Uterus (tissue), 3 donors: ENCODE measurements at regions not wholly inside any gene's neighbourhood (a gene's known extent, or its start where the extent isn't known, plus 50 kb on each side); places are given as distances from the start of the nearest gene placed in this dataset.

Experiments
- DNase-seq, 2 donors: peaks; one replicate each; pipeline ENCODE4 v3.0.0-alpha.2; 2019 to 2020
- H3K27ac ChIP-seq, 2 donors: fragments of 200-600 bp; sonication (generic); 1 replicate in 1 of 2; 2 replicates in 1 of 2; pipeline ENCODE4 v1.5.1; 2016 to 2018
- H3K27me3 ChIP-seq, 2 donors: fragments of 200-600 bp; sonication (generic); one replicate each; pipeline ENCODE4 v1.5.1; 2018 to 2019; ENCODE audit warnings: control low read depth in 1 of 2
- H3K36me3 ChIP-seq, 2 donors: fragments of 200-600 bp; sonication (generic); one replicate each; pipeline ENCODE4 v1.5.1; 2019; ENCODE audit warnings: control low read depth in 1 of 2
- H3K4me1 ChIP-seq, 2 donors: fragments of 200-600 bp; sonication (generic); one replicate each; pipeline ENCODE4 v1.5.1; 2018 to 2019; ENCODE audit warnings: control low read depth in 1 of 2
- H3K4me3 ChIP-seq, 2 donors: fragments of 200-600 bp; sonication (generic); 1 replicate in 1 of 2; 2 replicates in 1 of 2; pipeline ENCODE4 v1.5.1; 2018 to 2019; ENCODE audit warnings: mild to moderate bottlenecking in 1 of 2
- H3K9me3 ChIP-seq, 2 donors: fragments of 200-600 bp; sonication (generic); one replicate each; pipeline ENCODE4 v1.5.1; 2019; ENCODE audit warnings: control low read depth in 1 of 2
- CTCF ChIP-seq, 4 experiments: fragments of 200-600 bp in 2 of 4; fragments of 450-650 bp in 2 of 4; sonication (generic) in 2 of 4; IDR thresholded peaks; one replicate each; pipeline ENCODE4 v1.5.1; 2016 to 2019; ENCODE audit warnings: antibody characterized with exemption in 4 of 4, mild to moderate bottlenecking in 2 of 4, moderate library complexity in 1 of 4
- POLR2A ChIP-seq, 2 donors: fragments of 450-650 bp; IDR thresholded peaks; one replicate each; pipeline ENCODE4 v1.6.1; 2016; ENCODE audit warnings: antibody characterized with exemption in 2 of 2, mild to moderate bottlenecking in 1 of 2, moderate library complexity in 1 of 2
- intact Hi-C: fragments of 100-400 bp; cut with DNase I; formaldehyde crosslinking; loops from one replicate; pipeline ENCODE4 v1.15.1; 2023; ENCODE audit warnings: low total_unique reads
- donor health status: DM: yes; HTN: yes; CAD: no.

GRCh38 chr15:91576096-91576495, 277.4 kb upstream of the SLCO3A1 start:
- H3K4me3 ChIP-seq = no peak overlapping the region
- intact Hi-C loops = no loop called here
- TF ChIP-seq CTCF (IDR thresholded peaks at IDR 0.05) = no peak
- no peak for TF ChIP-seq POLR2A (IDR thresholded peaks at IDR 0.05)
- H3K27ac ChIP-seq = no peak overlapping the region
- H3K9me3 ChIP-seq = no peaks in the 10 kb centered on the region
- no peaks in the 10 kb centered on the region for H3K4me1 ChIP-seq
- H3K36me3 ChIP-seq = no peaks in the 10 kb centered on the region
- H3K27me3 ChIP-seq = no peaks in the 10 kb centered on the region
- no peak for DNase-seq

GRCh38 chr15:91578511-91578910, 275.0 kb upstream of the SLCO3A1 start:
- no peaks in the 10 kb centered on the region for H3K27me3 ChIP-seq
- no peak for DNase-seq
- no peaks in the 10 kb centered on the region for H3K36me3 ChIP-seq
- no peaks in the 10 kb centered on the region for H3K4me1 ChIP-seq
- intact Hi-C loops = no loop called here
- TF ChIP-seq CTCF (IDR thresholded peaks at IDR 0.05) = no peak
- no peak for TF ChIP-seq POLR2A (IDR thresholded peaks at IDR 0.05)
- H3K9me3 ChIP-seq = no peaks in the 10 kb centered on the region
- H3K4me3 ChIP-seq = no peak overlapping the region
- no peak overlapping the region for H3K27ac ChIP-seq

GRCh38 chr15:91584895-91585294, 268.6 kb upstream of the SLCO3A1 start:
- Histone ChIP-seq H3K4me3 (no peak overlapping the region), H3K9me3 (no peaks in the 10 kb centered on the region), H3K27ac (no peak overlapping the region), H3K27me3 (no peaks in the 10 kb centered on the region), H3K4me1 (no peaks in the 10 kb centered on the region), H3K36me3 (no peaks in the 10 kb centered on the region)
- DNase-seq = no peak
- TF ChIP-seq POLR2A (IDR thresholded peaks at IDR 0.05) (no peak), CTCF (IDR thresholded peaks at IDR 0.05) (no peak)
- intact Hi-C loops = no loop called here

- no peaks in the 10 kb centered on the region for H3K36me3 ChIP-seq
- H3K4me1 ChIP-seq = no peaks in the 10 kb centered on the region
- H3K27ac ChIP-seq = no peak overlapping the region
- H3K27me3 ChIP-seq = no peaks in the 10 kb centered on the region
- H3K9me3 ChIP-seq = no peaks in the 10 kb centered on the region
- intact Hi-C loops = no loop called here
- DNase-seq = no peak
- no peak overlapping the region for H3K4me3 ChIP-seq
- TF ChIP-seq POLR2A (IDR thresholded peaks at IDR 0.05) (no peak), CTCF (IDR thresholded peaks at IDR 0.05) (no peak)
These were observed 266.9 kb upstream of the SLCO3A1 start for GRCh38 chr15:91586560-91586959.

GRCh38 chr15:91589360-91589759, 264.1 kb upstream of the SLCO3A1 start:
- TF ChIP-seq CTCF (IDR thresholded peaks at IDR 0.05) (no peak), POLR2A (IDR thresholded peaks at IDR 0.05) (no peak)
- no peak for DNase-seq
- intact Hi-C loops = no loop called here

More at GRCh38 chr15:91589360-91589759, 264.1 kb upstream of the SLCO3A1 start:
- no peak overlapping the region for H3K27ac ChIP-seq
- no peak overlapping the region for H3K4me3 ChIP-seq
- H3K27me3 ChIP-seq = no peaks in the 10 kb centered on the region
- H3K4me1 ChIP-seq = no peaks in the 10 kb centered on the region
- no peaks in the 10 kb centered on the region for H3K36me3 ChIP-seq
- H3K9me3 ChIP-seq = no peaks in the 10 kb centered on the region
